ENCODE measurements at regions not wholly inside any gene's neighbourhood (a gene's known extent, or its start where the extent isn't known, plus 50 kb on each side); places are given as distances from the start of the nearest gene placed in this dataset.

GRCh38 chr13:78827471-78827870 lies 168.5 kb upstream of the OBI1 start (continued):
- no peak for TF ChIP-seq U2AF2 (IDR thresholded peaks at IDR 0.05; ENCODE audit: low read depth, low read length)
- TF ChIP-seq NFE2L1 (CRISPR knock-in tag; IDR thresholded peaks at IDR 0.05; ENCODE audit: borderline replicate concordance) = no peak
- no peak for TF ChIP-seq CBX5 (CRISPR knock-in tag; IDR thresholded peaks at IDR 0.05; ENCODE audit: borderline replicate concordance)
- no peak for TF ChIP-seq ONECUT2 (CRISPR knock-in tag; IDR thresholded peaks at IDR 0.05)
- no peak for TF ChIP-seq ZNF576 (CRISPR knock-in tag; IDR thresholded peaks at IDR 0.05)
- TF ChIP-seq, protein P1, sequence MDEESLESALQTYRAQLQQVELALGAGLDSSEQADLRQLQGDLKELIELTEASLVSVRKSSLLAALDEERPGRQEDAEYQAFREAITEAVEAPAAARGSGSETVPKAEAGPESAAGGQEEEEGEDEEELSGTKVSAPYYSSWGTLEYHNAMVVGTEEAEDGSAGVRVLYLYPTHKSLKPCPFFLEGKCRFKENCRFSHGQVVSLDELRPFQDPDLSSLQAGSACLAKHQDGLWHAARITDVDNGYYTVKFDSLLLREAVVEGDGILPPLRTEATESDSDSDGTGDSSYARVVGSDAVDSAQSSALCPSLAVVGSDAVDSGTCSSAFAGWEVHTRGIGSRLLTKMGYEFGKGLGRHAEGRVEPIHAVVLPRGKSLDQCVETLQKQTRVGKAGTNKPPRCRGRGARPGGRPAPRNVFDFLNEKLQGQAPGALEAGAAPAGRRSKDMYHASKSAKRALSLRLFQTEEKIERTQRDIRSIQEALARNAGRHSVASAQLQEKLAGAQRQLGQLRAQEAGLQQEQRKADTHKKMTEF (CRISPR knock-in tag; IDR thresholded peaks at IDR 0.05) = no peak

- in situ Hi-C loops (cut with HindIII; ENCODE audit: extremely low pct_ligation_motif_present, low pct_unique_long_range_greater_than_20kb) = no loop called here
- no peak for DNase-seq (ENCODE audit: low spot score)
- no peak for ATAC-seq
- BruUV-seq (replicated peaks) = no TSS peak
- H3K36me3 ChIP-seq (replicated peaks in 1 of 2; ENCODE audit: control insufficient read depth in 1 of 2, insufficient read depth in 2 of 2, low read length in 2 of 2) = no peaks in the 10 kb centered on the region
- H2AFZ ChIP-seq (ENCODE audit: low read length) = no peak overlapping the region
- WGBS (ENCODE audit: low lambda C conversion rate) = 41% methylated on average over 2 of the region's 2 CpGs
- H3K27ac ChIP-seq (ENCODE audit: extremely low read length, insufficient read depth, low read length) = no peak overlapping the region
- H4K20me1 ChIP-seq (ENCODE audit: insufficient read depth, low read length) = no peaks in the 10 kb centered on the region
- no peak overlapping the region for H3K4me3 ChIP-seq (replicated peaks in 1 of 3; ENCODE audit: insufficient read depth in 1 of 3, low read depth in 2 of 3, low read length in 3 of 3)
- no peak for FAIRE-seq
- no peak overlapping the region for H3K9ac ChIP-seq (ENCODE audit: insufficient read depth, low read depth, low read length)
- POLR2A ChIA-PET = no interaction called here
- intact Hi-C loops (cut with micrococcal nuclease; ENCODE audit: unreplicated experiment) = no loop called here
- no peaks in the 10 kb centered on the region for H3K79me2 ChIP-seq (ENCODE audit: insufficient read depth, low read length)
- no peaks in the 10 kb centered on the region for H3K9me3 ChIP-seq (ENCODE audit: low read length)
- H3K4me1 ChIP-seq (ENCODE audit: insufficient read depth, low read length) = no peaks in the 10 kb centered on the region
- H3K27me3 ChIP-seq (ENCODE audit: control insufficient read depth in 1 of 2, insufficient read depth in 2 of 2, low read length in 2 of 2) = no peaks in the 10 kb centered on the region
- no peak overlapping the region for H3K4me2 ChIP-seq (ENCODE audit: low read depth, low read length)
- CTCF ChIA-PET (ENCODE audit: low intra/inter-chr PET ratio, low total read pairs) = no interaction called here
- TF ChIP-seq UBTF (CRISPR knock-in tag; IDR thresholded peaks at IDR 0.05) (no peak), FOSL1 (CRISPR knock-in tag; IDR thresholded peaks at IDR 0.05; ENCODE audit: borderline replicate concordance) (no peak), ZNF615 (CRISPR knock-in tag; IDR thresholded peaks at IDR 0.05; ENCODE audit: borderline replicate concordance) (no peak), TERF1 (CRISPR knock-in tag; IDR thresholded peaks at IDR 0.05) (no peak), ZBTB3 (CRISPR knock-in tag; IDR thresholded peaks at IDR 0.05; ENCODE audit: borderline replicate concordance, low read depth) (no peak), ZNF83 (CRISPR knock-in tag; IDR thresholded peaks at IDR 0.05; ENCODE audit: borderline replicate concordance) (no peak), BCL6 (CRISPR knock-in tag; IDR thresholded peaks at IDR 0.05) (no peak)
- TF ChIP-seq, protein P2, sequence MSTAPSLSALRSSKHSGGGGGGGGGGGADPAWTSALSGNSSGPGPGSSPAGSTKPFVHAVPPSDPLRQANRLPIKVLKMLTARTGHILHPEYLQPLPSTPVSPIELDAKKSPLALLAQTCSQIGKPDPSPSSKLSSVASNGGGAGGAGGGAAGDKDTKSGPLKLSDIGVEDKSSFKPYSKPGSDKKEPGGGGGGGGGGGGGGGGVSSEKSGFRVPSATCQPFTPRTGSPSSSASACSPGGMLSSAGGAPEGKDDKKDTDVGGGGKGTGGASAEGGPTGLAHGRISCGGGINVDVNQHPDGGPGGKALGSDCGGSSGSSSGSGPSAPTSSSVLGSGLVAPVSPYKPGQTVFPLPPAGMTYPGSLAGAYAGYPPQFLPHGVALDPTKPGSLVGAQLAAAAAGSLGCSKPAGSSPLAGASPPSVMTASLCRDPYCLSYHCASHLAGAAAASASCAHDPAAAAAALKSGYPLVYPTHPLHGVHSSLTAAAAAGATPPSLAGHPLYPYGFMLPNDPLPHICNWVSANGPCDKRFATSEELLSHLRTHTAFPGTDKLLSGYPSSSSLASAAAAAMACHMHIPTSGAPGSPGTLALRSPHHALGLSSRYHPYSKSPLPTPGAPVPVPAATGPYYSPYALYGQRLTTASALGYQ (CRISPR knock-in tag; IDR thresholded peaks at IDR 0.05) = no peak
These were observed 168.0 kb upstream of the OBI1 start for GRCh38 chr13:78826936-78827335.
